ENCODE measurements at regions not wholly inside any gene's neighbourhood (a gene's known extent, or its start where the extent isn't known, plus 50 kb on each side); places are given as distances from the start of the nearest gene placed in this dataset.

DNA sequence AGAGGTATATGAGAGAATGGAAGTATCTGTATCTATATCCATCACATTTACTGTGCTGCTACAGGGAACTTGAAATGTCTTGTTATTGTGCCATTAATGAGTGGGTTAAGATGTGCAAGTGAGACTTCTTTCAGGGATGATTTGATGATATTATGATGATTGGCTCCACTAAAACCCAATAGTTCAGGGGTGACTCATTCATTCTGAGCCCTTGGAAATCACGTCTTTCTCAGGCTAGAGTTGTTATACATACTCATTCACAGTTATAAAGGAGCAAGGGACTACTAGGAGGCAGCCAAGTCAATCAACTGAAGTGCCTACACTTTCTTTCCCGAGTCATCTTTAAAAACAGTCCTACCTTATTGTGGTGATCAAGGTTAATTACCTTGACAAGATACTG, 1109.8 kb upstream of the B3GALT2 start:
- TF ChIP-seq, protein P1, sequence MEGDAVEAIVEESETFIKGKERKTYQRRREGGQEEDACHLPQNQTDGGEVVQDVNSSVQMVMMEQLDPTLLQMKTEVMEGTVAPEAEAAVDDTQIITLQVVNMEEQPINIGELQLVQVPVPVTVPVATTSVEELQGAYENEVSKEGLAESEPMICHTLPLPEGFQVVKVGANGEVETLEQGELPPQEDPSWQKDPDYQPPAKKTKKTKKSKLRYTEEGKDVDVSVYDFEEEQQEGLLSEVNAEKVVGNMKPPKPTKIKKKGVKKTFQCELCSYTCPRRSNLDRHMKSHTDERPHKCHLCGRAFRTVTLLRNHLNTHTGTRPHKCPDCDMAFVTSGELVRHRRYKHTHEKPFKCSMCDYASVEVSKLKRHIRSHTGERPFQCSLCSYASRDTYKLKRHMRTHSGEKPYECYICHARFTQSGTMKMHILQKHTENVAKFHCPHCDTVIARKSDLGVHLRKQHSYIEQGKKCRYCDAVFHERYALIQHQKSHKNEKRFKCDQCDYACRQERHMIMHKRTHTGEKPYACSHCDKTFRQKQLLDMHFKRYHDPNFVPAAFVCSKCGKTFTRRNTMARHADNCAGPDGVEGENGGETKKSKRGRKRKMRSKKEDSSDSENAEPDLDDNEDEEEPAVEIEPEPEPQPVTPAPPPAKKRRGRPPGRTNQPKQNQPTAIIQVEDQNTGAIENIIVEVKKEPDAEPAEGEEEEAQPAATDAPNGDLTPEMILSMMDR (conservative IDR thresholded peaks at IDR 0.05; ENCODE audit: low read length), result no peak
- TF ChIP-seq EZH2phosphoT487 (IDR thresholded peaks at IDR 0.05; ENCODE audit: borderline replicate concordance, low read depth, low read length), result no peak
